ELR (cell line): ENCODE measurements at regions not wholly inside any gene's neighbourhood (a gene's known extent, or its start where the extent isn't known, plus 50 kb on each side); places are given as distances from the start of the nearest gene placed in this dataset.

Source experiments
- DNase-seq: peaks from one replicate; pipeline ENCODE4 v3.0.0-alpha.2; 2015; ENCODE audit warnings: low read depth

- DNase-seq: no peak
These were observed 307.3 kb upstream of the PLSCR5 start for GRCh38 chr3:146912241-146913015.

GRCh38 chr3:146903927-146904326 lies 298.8 kb upstream of the PLSCR5 start:
- no peak for DNase-seq

GRCh38 chr3:146899171-146899570 lies 294.0 kb upstream of the PLSCR5 start:
- DNase-seq: no peak

- DNase-seq: peak; percentile 17
These were observed 291.6 kb upstream of the PLSCR5 start for GRCh38 chr3:146896711-146897110.

GRCh38 chr3:146895026-146895749 lies 290.0 kb upstream of the PLSCR5 start:
- DNase-seq: peak; percentile 70

GRCh38 chr3:146894406-146894805 lies 289.3 kb upstream of the PLSCR5 start:
- DNase-seq: peak; percentile 3

- DNase-seq: no peak
These were observed 286.9 kb upstream of the PLSCR5 start for GRCh38 chr3:146892041-146892440.

GRCh38 chr3:146889626-146890025 lies 284.5 kb upstream of the PLSCR5 start:
- no peak for DNase-seq

- DNase-seq: no peak
These were observed 283.0 kb upstream of the PLSCR5 start for GRCh38 chr3:146888176-146888575.

GRCh38 chr3:146884721-146885120 lies 279.6 kb upstream of the PLSCR5 start:
- DNase-seq: no peak

GRCh38 chr3:146884296-146884695 lies 279.1 kb upstream of the PLSCR5 start:
- no peak for DNase-seq

- DNase-seq: no peak
These were observed 278.1 kb upstream of the PLSCR5 start for GRCh38 chr3:146883288-146883687.

- no peak for DNase-seq
These were observed 277.0 kb upstream of the PLSCR5 start for GRCh38 chr3:146881966-146882760.

- DNase-seq: no peak
These were observed 276.2 kb upstream of the PLSCR5 start for GRCh38 chr3:146881356-146881755.

- DNase-seq: no peak
These were observed 268.6 kb upstream of the PLSCR5 start for GRCh38 chr3:146873748-146874147.

GRCh38 chr3:146865175-146865755 lies 260.1 kb upstream of the PLSCR5 start:
- DNase-seq: no peak

- no peak for DNase-seq
These were observed 256.1 kb upstream of the PLSCR5 start for GRCh38 chr3:146861262-146861661.

GRCh38 chr3:146854523-146854922 lies 249.4 kb upstream of the PLSCR5 start:
- DNase-seq: no peak

GRCh38 chr3:146851665-146852064 lies 246.5 kb upstream of the PLSCR5 start:
- peak; percentile 9 for DNase-seq

GRCh38 chr3:146845361-146845760 lies 240.2 kb upstream of the PLSCR5 start:
- DNase-seq: no peak

- no peak for DNase-seq
These were observed 238.3 kb upstream of the PLSCR5 start for GRCh38 chr3:146843476-146843875.

- DNase-seq: no peak
These were observed 234.7 kb upstream of the PLSCR5 start for GRCh38 chr3:146839727-146840375.
